Panc1 (cell line): ENCODE measurements at regions not wholly inside any gene's neighbourhood (a gene's known extent, or its start where the extent isn't known, plus 50 kb on each side); places are given as distances from the start of the nearest gene placed in this dataset.

Source experiments
- ATAC-seq: fragments of 200-7000 bp; cut with Tn5 transposase; 2 replicates; pipeline ENCODE4 v1.9.1; 2020; ENCODE audit warnings: mild to moderate bottlenecking, moderate library complexity
- BruUV-seq: library from RNA; stranded (reverse); fragments of 400-500 nt; replicated peaks from 2 replicates; lab custom pipeline; 2021; lab: Mats Ljungman, UMichigan
- CTCF ChIA-PET: fragments of 300-600 bp; sonication (Branson Sonifier 250); formaldehyde crosslinking; loops from one replicate; lab custom pipeline; 2022; ENCODE audit warnings: antibody characterized with exemption; lab: Charles Lee
- POLR2A ChIA-PET: fragments of 300-600 bp; sonication (Branson Sonifier 250); formaldehyde crosslinking; loops from one replicate; lab custom pipeline; 2022; ENCODE audit warnings: antibody characterized with exemption; lab: Charles Lee
- DNase-seq: peaks from one replicate; pipeline ENCODE4 v3.0.0-alpha.2; 2010; ENCODE audit warnings: low read depth, low spot score
- H3K27ac ChIP-seq: 2 replicates; pipeline ENCODE4 v1.5.1; 2011; ENCODE audit warnings: mild to moderate bottlenecking, low read length, inconsistent platforms
- H3K27me3 ChIP-seq: fragments of 200-500 bp; sonication (Bioruptor generic); 2 replicates; pipeline ENCODE4 v1.6.0; 2014; ENCODE audit warnings: low read length, inconsistent platforms; ENCODE audit not compliant: control insufficient read depth, insufficient read depth
- H3K36me3 ChIP-seq: fragments of 200-500 bp; sonication (Bioruptor generic); 2 replicates; pipeline ENCODE4 v1.5.1; 2014; ENCODE audit warnings: inconsistent platforms, mild to moderate bottlenecking, low read length, moderate library complexity; ENCODE audit not compliant: control insufficient read depth, insufficient read depth
- H3K4me1 ChIP-seq: 2 replicates; pipeline ENCODE4 v1.5.1; 2011; ENCODE audit warnings: inconsistent platforms, mild to moderate bottlenecking, low read length, moderate library complexity; ENCODE audit not compliant: control insufficient read depth, insufficient read depth
- H3K4me3 ChIP-seq, 2 experiments: 2 replicates each; pipeline ENCODE4 v1.5.1; 2011 to 2012; ENCODE audit warnings: low read depth in 2 of 2, low read length in 2 of 2, mild to moderate bottlenecking in 2 of 2, inconsistent platforms in 1 of 2, moderate library complexity in 1 of 2
- H3K9me3 ChIP-seq: fragments of 200-500 bp; sonication (Bioruptor generic); 2 replicates; pipeline ENCODE4 v1.5.1; 2014; ENCODE audit warnings: low read depth, mild to moderate bottlenecking, inconsistent platforms, low read length, moderate library complexity; ENCODE audit not compliant: control insufficient read depth, insufficient read depth
- POLR2AphosphoS5 ChIP-seq: IDR thresholded peaks from 2 replicates; pipeline ENCODE4 v1.6.1; 2012; ENCODE audit warnings: mild to moderate bottlenecking, low read depth, low read length, moderate library complexity
- REST ChIP-seq, 2 experiments: IDR thresholded peaks; 2 replicates each; pipeline ENCODE4 v1.6.1; 2011 to 2012; ENCODE audit warnings: low read depth in 2 of 2, control low read depth in 1 of 2, low read length in 1 of 2, mild to moderate bottlenecking in 1 of 2, moderate library complexity in 1 of 2; ENCODE audit not compliant: insufficient read depth in 1 of 2
- SIN3A ChIP-seq: IDR thresholded peaks from 2 replicates; pipeline ENCODE4 v1.6.1; 2012; ENCODE audit warnings: low read depth, mild to moderate bottlenecking, low read length, moderate library complexity, borderline replicate concordance; ENCODE audit not compliant: insufficient read depth
- TCF7L2 ChIP-seq: IDR thresholded peaks from 2 replicates; pipeline ENCODE4 v1.6.1; 2011; ENCODE audit warnings: mild to moderate bottlenecking, low read depth, low read length, inconsistent platforms
- in situ Hi-C: cut with HindIII; loops from 2 replicates; pipeline ENCODE4 v1.10.0; 2016; ENCODE audit warnings: low sequenced_read_pairs, low pct_unique_long_range_greater_than_20kb
- intact Hi-C: fragments of 100-400 bp; cut with micrococcal nuclease; formaldehyde crosslinking; loops from one replicate; pipeline ENCODE4 v1.10.0; 2022; ENCODE audit not compliant: unreplicated experiment
- TF ChIP-seq, protein P1 (sequence below): fragments of 450-650 bp; IDR thresholded peaks from 2 replicates; pipeline ENCODE4 v1.5.1; 2017; ENCODE audit warnings: mild to moderate bottlenecking

- CTCF ChIA-PET, result no interaction called here
- Histone ChIP-seq H3K36me3 (no peaks in the 10 kb centered on the region), H3K27me3 (no peaks in the 10 kb centered on the region), H3K4me1 (no peaks in the 10 kb centered on the region), H3K27ac (no peak overlapping the region), H3K9me3 (no peaks in the 10 kb centered on the region), H3K4me3 (no peak overlapping the region)
- in situ Hi-C loops (no loop called here), intact Hi-C loops (no loop called here)
- POLR2A ChIA-PET, result no interaction called here
- DNase-seq (no peak), ATAC-seq (no peak)
- TF ChIP-seq REST (IDR thresholded peaks at IDR 0.05; ENCODE audit: insufficient read depth in 1 of 2, low read depth in 2 of 2, low read length in 1 of 2), result no peak
- no peak for TF ChIP-seq POLR2AphosphoS5
- TF ChIP-seq, protein P1, sequence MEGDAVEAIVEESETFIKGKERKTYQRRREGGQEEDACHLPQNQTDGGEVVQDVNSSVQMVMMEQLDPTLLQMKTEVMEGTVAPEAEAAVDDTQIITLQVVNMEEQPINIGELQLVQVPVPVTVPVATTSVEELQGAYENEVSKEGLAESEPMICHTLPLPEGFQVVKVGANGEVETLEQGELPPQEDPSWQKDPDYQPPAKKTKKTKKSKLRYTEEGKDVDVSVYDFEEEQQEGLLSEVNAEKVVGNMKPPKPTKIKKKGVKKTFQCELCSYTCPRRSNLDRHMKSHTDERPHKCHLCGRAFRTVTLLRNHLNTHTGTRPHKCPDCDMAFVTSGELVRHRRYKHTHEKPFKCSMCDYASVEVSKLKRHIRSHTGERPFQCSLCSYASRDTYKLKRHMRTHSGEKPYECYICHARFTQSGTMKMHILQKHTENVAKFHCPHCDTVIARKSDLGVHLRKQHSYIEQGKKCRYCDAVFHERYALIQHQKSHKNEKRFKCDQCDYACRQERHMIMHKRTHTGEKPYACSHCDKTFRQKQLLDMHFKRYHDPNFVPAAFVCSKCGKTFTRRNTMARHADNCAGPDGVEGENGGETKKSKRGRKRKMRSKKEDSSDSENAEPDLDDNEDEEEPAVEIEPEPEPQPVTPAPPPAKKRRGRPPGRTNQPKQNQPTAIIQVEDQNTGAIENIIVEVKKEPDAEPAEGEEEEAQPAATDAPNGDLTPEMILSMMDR, result no peak
- no peak for TF ChIP-seq SIN3A
- no peak for TF ChIP-seq TCF7L2
- no TSS peak for BruUV-seq
Observed at GRCh38 chr4:36812149-36812548, 432.4 kb upstream of the NWD2 start.

GRCh38 chr4:36815536-36815935 lies 429.0 kb upstream of the NWD2 start:
- intact Hi-C loops, result no loop called here
- no peak overlapping the region for H3K27ac ChIP-seq
- BruUV-seq, result no TSS peak
- no peak for TF ChIP-seq POLR2AphosphoS5
- no peak for TF ChIP-seq SIN3A
- no peak for TF ChIP-seq REST (IDR thresholded peaks at IDR 0.05; ENCODE audit: insufficient read depth in 1 of 2, low read depth in 2 of 2, low read length in 1 of 2)
- TF ChIP-seq TCF7L2, result no peak
- TF ChIP-seq, protein P1, result no peak
- H3K36me3 ChIP-seq, result no peaks in the 10 kb centered on the region
- H3K9me3 ChIP-seq, result no peaks in the 10 kb centered on the region
- in situ Hi-C loops, result no loop called here
- CTCF ChIA-PET, result interaction anchor here (0.7 kb wide), 1 partner anchor 33 kb away, joined by 3 read pairs; no protein-coding TSS in a partner anchor
- ATAC-seq (no peak), DNase-seq (no peak)
- no peaks in the 10 kb centered on the region for H3K4me1 ChIP-seq
- no peaks in the 10 kb centered on the region for H3K27me3 ChIP-seq
- POLR2A ChIA-PET, result no interaction called here
- no peak overlapping the region for H3K4me3 ChIP-seq
